A549 (cell line): ENCODE measurements at regions not wholly inside any gene's neighbourhood (a gene's known extent, or its start where the extent isn't known, plus 50 kb on each side); places are given as distances from the start of the nearest gene placed in this dataset.
A peak's percentile ranks its signal among the peaks of the same experiment; 100 is the strongest.

ENCODE experiments used
- ATAC-seq, 2 experiments: fragments of 200-7000 bp in 1 of 2; fragments of >200 bp in 1 of 2; cut with Nextera tagmentation in 1 of 2; cut with Tn5 transposase in 1 of 2; 3 replicates each; pipeline versions ENCODE4 v1.8.0 to v1.9.1; 2018 to 2020; ENCODE audit warnings: mild to moderate bottlenecking in 1 of 2, moderate library complexity in 1 of 2
- CTCF ChIA-PET: fragments of 300-600 bp; sonication (Branson Sonifier 250); formaldehyde crosslinking; extraction: SDS; loops from one replicate; lab custom pipeline; 2021; ENCODE audit warnings: antibody characterized with exemption, inconsistent platforms; lab: Yijun Ruan, JAX
- POLR2A ChIA-PET: fragments of 350-600 bp; formaldehyde crosslinking; extraction: SDS; loops from one replicate; lab custom pipeline; 2021; ENCODE audit warnings: antibody characterized with exemption, inconsistent platforms; lab: Yijun Ruan, JAX
- DNase-seq, 2 experiments: peaks; one replicate each; pipeline versions ENCODE4 v3.0.0 to v3.0.0-alpha.2; 2011 to 2016; ENCODE audit warnings: low read depth in 1 of 2, low spot score in 1 of 2
- FAIRE-seq: peaks from 2 replicates; lab custom pipeline; 2011; peaks lifted over from hg19 to GRCh38; lab: Jason Lieb, UNC
- H3K27ac ChIP-seq, 2 experiments: fragments of >200 bp; sonication (Bioruptor Twin); formaldehyde crosslinking; 3 replicates each; pipeline ENCODE4 v1.5.1; 2016 to 2017
- H3K4me1 ChIP-seq: fragments of >200 bp; sonication (Bioruptor Twin); formaldehyde crosslinking; 3 replicates; pipeline ENCODE4 v1.6.1; 2016
- H3K4me2 ChIP-seq: fragments of >200 bp; sonication (Bioruptor Twin); formaldehyde crosslinking; 3 replicates; pipeline ENCODE4 v1.6.1; 2016
- H3K4me3 ChIP-seq: fragments of >200 bp; sonication (Bioruptor Twin); formaldehyde crosslinking; 3 replicates; pipeline ENCODE4 v1.5.1; 2016
- H3K9me3 ChIP-seq: fragments of >200 bp; sonication (Bioruptor Twin); formaldehyde crosslinking; 3 replicates; pipeline ENCODE4 v1.6.1; 2016
- CTCF ChIP-seq: fragments of >200 bp; sonication (Bioruptor Twin); formaldehyde crosslinking; IDR thresholded peaks from 3 replicates; pipeline ENCODE4 v1.5.1; 2016
- E2F6 ChIP-seq: IDR thresholded peaks from 2 replicates; pipeline ENCODE4 v1.6.1; 2012; ENCODE audit warnings: low read depth, borderline replicate concordance
- EHF ChIP-seq: fragments of 250-450 bp; sonication (Bioruptor Pico); IDR thresholded peaks from 2 replicates; pipeline ENCODE4 v1.5.0; 2020; ENCODE audit warnings: mild to moderate bottlenecking
- EP300 ChIP-seq, 2 experiments: fragments of >200 bp; sonication (Bioruptor Twin); formaldehyde crosslinking; IDR thresholded peaks; 2 replicates in 1 of 2; 3 replicates in 1 of 2; pipeline ENCODE4 v1.6.1; 2016 to 2017
- FOSL2 ChIP-seq, 2 experiments: fragments of 450-650 bp in 1 of 2; fragments of >200 bp in 1 of 2; sonication (Bioruptor Twin) in 1 of 2; formaldehyde crosslinking; IDR thresholded peaks; 2 replicates each; pipeline versions ENCODE4 v1.5.0 to v1.6.1; 2016 to 2020; ENCODE audit warnings: mild to moderate bottlenecking in 1 of 2, moderate library complexity in 1 of 2
- FOXS1 ChIP-seq: fragments of 250-450 bp; sonication (Bioruptor Pico); IDR thresholded peaks from 2 replicates; pipeline ENCODE4 v1.5.0; 2020; ENCODE audit warnings: mild to moderate bottlenecking, moderate library complexity
- HES2 ChIP-seq: fragments of >200 bp; sonication (Bioruptor Twin); formaldehyde crosslinking; IDR thresholded peaks from 2 replicates; pipeline ENCODE4 v1.6.1; 2016
- HOXA7 ChIP-seq: fragments of 250-450 bp; sonication (Bioruptor Pico); IDR thresholded peaks from 2 replicates; pipeline ENCODE4 v1.5.0; 2020; ENCODE audit warnings: mild to moderate bottlenecking, moderate library complexity
- HOXB13 ChIP-seq: fragments of 250-450 bp; sonication (Bioruptor Pico); IDR thresholded peaks from 2 replicates; pipeline ENCODE4 v1.5.0; 2020; ENCODE audit warnings: low read depth, mild to moderate bottlenecking, moderate library complexity
- JUNB ChIP-seq: fragments of >200 bp; sonication (Bioruptor Twin); formaldehyde crosslinking; IDR thresholded peaks from 2 replicates; pipeline ENCODE4 v1.6.1; 2016
- KDM1A ChIP-seq: fragments of 200-600 bp; sonication (generic); IDR thresholded peaks from 2 replicates; pipeline ENCODE4 v1.6.1; 2016; ENCODE audit warnings: low read depth, mild to moderate bottlenecking
- MAFK ChIP-seq: fragments of 450-650 bp; IDR thresholded peaks from 2 replicates; pipeline ENCODE4 v1.6.1; 2014; ENCODE audit not compliant: partially characterized antibody
- NR3C1 ChIP-seq: fragments of >200 bp; sonication (Bioruptor Twin); formaldehyde crosslinking; IDR thresholded peaks from 3 replicates; pipeline ENCODE4 v1.6.1; 2017
- PBX3 ChIP-seq: IDR thresholded peaks from 2 replicates; pipeline ENCODE4 v1.6.1; 2012
- POLR2AphosphoS2 ChIP-seq: conservative IDR thresholded peaks from 2 replicates; pipeline ENCODE4 v1.6.1; 2012; ENCODE audit warnings: low read length, improper control_type of control experiment, inconsistent platforms
- RAD21 ChIP-seq, 2 experiments: fragments of >200 bp in 1 of 2; sonication (Bioruptor Twin) in 1 of 2; formaldehyde crosslinking in 1 of 2; IDR thresholded peaks in 1 of 2; conservative IDR thresholded peaks in 1 of 2; 2 replicates in 1 of 2; 3 replicates in 1 of 2; pipeline ENCODE4 v1.6.1; 2012 to 2018; ENCODE audit warnings: inconsistent platforms in 1 of 2
- RCOR1 ChIP-seq: fragments of 150-350 bp; IDR thresholded peaks from 2 replicates; pipeline ENCODE4 v1.6.1; 2014; ENCODE audit warnings: antibody characterized with exemption, low read length, low read depth
- RFX5 ChIP-seq: fragments of 450-650 bp; IDR thresholded peaks from 2 replicates; pipeline ENCODE4 v1.7.1; 2014; ENCODE audit warnings: antibody characterized with exemption, mild to moderate bottlenecking, moderate library complexity
- SMC3 ChIP-seq: fragments of >200 bp; sonication (Bioruptor Twin); formaldehyde crosslinking; IDR thresholded peaks from 3 replicates; pipeline ENCODE4 v1.6.1; 2018; ENCODE audit warnings: inconsistent platforms
- TFCP2L1 ChIP-seq: fragments of 250-450 bp; sonication (Bioruptor Pico); IDR thresholded peaks from 2 replicates; pipeline ENCODE4 v1.5.0; 2021; ENCODE audit warnings: mild to moderate bottlenecking
- TP53 ChIP-seq: fragments of 250-450 bp; sonication (Bioruptor Pico); IDR thresholded peaks from 2 replicates; pipeline ENCODE4 v1.5.0; 2021; ENCODE audit warnings: mild to moderate bottlenecking, moderate library complexity
- USF2 ChIP-seq: fragments of 450-650 bp; IDR thresholded peaks from 2 replicates; pipeline ENCODE4 v1.6.1; 2014; ENCODE audit warnings: antibody characterized with exemption
- ZC3H11A ChIP-seq: fragments of 450-650 bp; IDR thresholded peaks from 2 replicates; pipeline ENCODE4 v1.6.1; 2014; ENCODE audit warnings: antibody characterized with exemption, mild to moderate bottlenecking
- WGBS: methylation state at CpG from one replicate; pipeline ENCODE4 v1.1.6; 2017; ENCODE audit errors: missing lambda C conversion rate; 5-methylcytosine and 5-hydroxymethylcytosine counted together

- FAIRE-seq, result no peak
- ATAC-seq, result no peak
- H3K4me2 ChIP-seq, result no peak overlapping the region
- DNase-seq, result no peak
- H3K27ac ChIP-seq, result no peak overlapping the region
- H3K4me3 ChIP-seq, result no peak overlapping the region
- ChIA-PET CTCF (no interaction called here), POLR2A (no interaction called here)
- WGBS, result 37% methylated on average over 7 of the region's 7 CpGs
- H3K9me3 ChIP-seq, result peaks cover 2% of the 10 kb centered on the region; the same call in 1 of the 3 replicates
- no peak for TF ChIP-seq RCOR1
- TF ChIP-seq KDM1A, result no peak
- TF ChIP-seq PBX3, result no peak
- TF ChIP-seq TP53 (CRISPR knock-in tag), result no peak
- no peak for TF ChIP-seq HOXA7 (CRISPR knock-in tag)
- no peak for TF ChIP-seq RAD21 (conservative IDR thresholded peaks at IDR 0.05 in 1 of 2, IDR thresholded peaks at IDR 0.05 in 1 of 2)
- TF ChIP-seq FOSL2 (IDR thresholded peaks at IDR 0.05), result no peak
- no peak for TF ChIP-seq FOSL2 (CRISPR knock-in tag; IDR thresholded peaks at IDR 0.05)
- TF ChIP-seq CTCF, result no peak
- no peaks in the 10 kb centered on the region for H3K4me1 ChIP-seq
These were observed 198.9 kb upstream of the MDGA2 start for GRCh38 chr14:47874350-47874749.

- WGBS, result 3% methylated on average over 2 of the region's 2 CpGs
- Histone ChIP-seq H3K9me3 (peaks cover 2% of the 10 kb centered on the region; the same call in 1 of the 3 replicates), H3K4me3 (no peak overlapping the region), H3K27ac (no peak overlapping the region), H3K4me2 (no peak overlapping the region), H3K4me1 (no peaks in the 10 kb centered on the region)
- no peak for FAIRE-seq
- no peak for TF ChIP-seq NR3C1
- TF ChIP-seq MAFK, result peak; percentile 39
- POLR2A ChIA-PET, result no interaction called here
- no peak for ATAC-seq
- no peak for DNase-seq
- CTCF ChIA-PET, result no interaction called here
These were observed 197.2 kb upstream of the MDGA2 start for GRCh38 chr14:47872588-47872987.

GRCh38 chr14:47863441-47863840 is 188.0 kb upstream of the MDGA2 start:
- Histone ChIP-seq H3K9me3 (no peaks in the 10 kb centered on the region; the same call in 2 of the 3 replicates), H3K4me2 (no peak overlapping the region), H3K27ac (no peak overlapping the region), H3K4me1 (no peaks in the 10 kb centered on the region), H3K4me3 (no peak overlapping the region)
- ATAC-seq (no peak), FAIRE-seq (no peak), DNase-seq (no peak)
- POLR2A ChIA-PET, result no interaction called here
- CTCF ChIA-PET, result no interaction called here
- TF ChIP-seq RFX5 (no peak), HOXB13 (CRISPR knock-in tag) (no peak), RAD21 (conservative IDR thresholded peaks at IDR 0.05 in 1 of 2, IDR thresholded peaks at IDR 0.05 in 1 of 2) (no peak), ZC3H11A (no peak), POLR2AphosphoS2 (no peak), JUNB (no peak)

- H3K4me2 ChIP-seq, result no peak overlapping the region
- H3K9me3 ChIP-seq, result no peaks in the 10 kb centered on the region
- DNase-seq, result no peak
- H3K4me1 ChIP-seq, result no peaks in the 10 kb centered on the region
- no peak for ATAC-seq
- no peak for FAIRE-seq
- H3K27ac ChIP-seq, result no peak overlapping the region
- 15% methylated on average over 4 of the region's 4 CpGs for WGBS
- TF ChIP-seq SMC3, result no peak
- TF ChIP-seq ZC3H11A, result no peak
- TF ChIP-seq FOXS1 (CRISPR knock-in tag), result no peak
- no peak for TF ChIP-seq EP300 (IDR thresholded peaks at IDR 0.05)
- no peak for TF ChIP-seq EHF
- TF ChIP-seq TFCP2L1 (CRISPR knock-in tag), result no peak
- no peak for TF ChIP-seq E2F6
- TF ChIP-seq HES2, result no peak
- TF ChIP-seq USF2, result no peak
- ChIA-PET POLR2A (no interaction called here), CTCF (no interaction called here)
- no peak overlapping the region for H3K4me3 ChIP-seq
These were observed 182.2 kb upstream of the MDGA2 start for GRCh38 chr14:47857646-47858045.
